ENCODE measurements at regions not wholly inside any gene's neighbourhood (a gene's known extent, or its start where the extent isn't known, plus 50 kb on each side); places are given as distances from the start of the nearest gene placed in this dataset.

DNA sequence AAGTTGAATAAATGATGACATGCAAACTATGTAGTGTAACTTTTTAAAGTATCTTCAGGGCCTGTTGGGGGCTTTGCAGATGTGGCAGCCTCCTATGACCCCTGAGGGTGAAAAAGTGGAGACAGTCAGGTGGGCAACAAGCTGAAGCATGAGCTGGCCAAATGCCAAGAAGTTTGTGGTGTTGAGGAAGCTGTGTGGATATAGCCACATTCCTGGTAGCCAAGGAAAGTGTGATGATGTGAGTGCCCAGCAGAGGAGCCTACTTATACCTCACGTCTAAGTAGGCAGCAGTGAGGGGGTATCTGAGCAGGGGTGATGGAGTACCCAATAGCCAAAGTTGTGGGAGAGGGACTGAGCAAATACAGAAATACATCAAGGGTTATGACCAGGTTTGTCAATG, 621.2 kb upstream of the CDH6 start:
- TF ChIP-seq, protein P1, sequence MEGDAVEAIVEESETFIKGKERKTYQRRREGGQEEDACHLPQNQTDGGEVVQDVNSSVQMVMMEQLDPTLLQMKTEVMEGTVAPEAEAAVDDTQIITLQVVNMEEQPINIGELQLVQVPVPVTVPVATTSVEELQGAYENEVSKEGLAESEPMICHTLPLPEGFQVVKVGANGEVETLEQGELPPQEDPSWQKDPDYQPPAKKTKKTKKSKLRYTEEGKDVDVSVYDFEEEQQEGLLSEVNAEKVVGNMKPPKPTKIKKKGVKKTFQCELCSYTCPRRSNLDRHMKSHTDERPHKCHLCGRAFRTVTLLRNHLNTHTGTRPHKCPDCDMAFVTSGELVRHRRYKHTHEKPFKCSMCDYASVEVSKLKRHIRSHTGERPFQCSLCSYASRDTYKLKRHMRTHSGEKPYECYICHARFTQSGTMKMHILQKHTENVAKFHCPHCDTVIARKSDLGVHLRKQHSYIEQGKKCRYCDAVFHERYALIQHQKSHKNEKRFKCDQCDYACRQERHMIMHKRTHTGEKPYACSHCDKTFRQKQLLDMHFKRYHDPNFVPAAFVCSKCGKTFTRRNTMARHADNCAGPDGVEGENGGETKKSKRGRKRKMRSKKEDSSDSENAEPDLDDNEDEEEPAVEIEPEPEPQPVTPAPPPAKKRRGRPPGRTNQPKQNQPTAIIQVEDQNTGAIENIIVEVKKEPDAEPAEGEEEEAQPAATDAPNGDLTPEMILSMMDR (IDR thresholded peaks at IDR 0.05), result no peak
- TF ChIP-seq POLR2A (IDR thresholded peaks at IDR 0.05) (no peak), POLR2AphosphoS5 (IDR thresholded peaks at IDR 0.05) (no peak)
